H1 (cell line): ENCODE measurements at regions not wholly inside any gene's neighbourhood (a gene's known extent, or its start where the extent isn't known, plus 50 kb on each side); places are given as distances from the start of the nearest gene placed in this dataset.

Experiments
- E2F6 ChIP-seq: IDR thresholded peaks from 2 replicates; pipeline ENCODE4 v1.6.1; 2012; ENCODE audit warnings: inconsistent platforms
- NRF1 ChIP-seq: IDR thresholded peaks from 2 replicates; pipeline ENCODE4 v1.6.1; 2011; ENCODE audit warnings: mild to moderate bottlenecking, low read depth, low read length, improper control_type of control experiment
- ZNF274 ChIP-seq: IDR thresholded peaks from 2 replicates; pipeline ENCODE4 v1.7.0; 2012; ENCODE audit warnings: low read length, borderline replicate concordance; ENCODE audit errors: extremely low read depth

GRCh38 chr2:180523621-180524340 is 456.6 kb upstream of the UBE2E3 start (continued):
- TF ChIP-seq NRF1, result no peak
- no peak for TF ChIP-seq E2F6
- TF ChIP-seq ZNF274, result no peak
